ENCODE measurements at regions not wholly inside any gene's neighbourhood (a gene's known extent, or its start where the extent isn't known, plus 50 kb on each side); places are given as distances from the start of the nearest gene placed in this dataset.

DNA sequence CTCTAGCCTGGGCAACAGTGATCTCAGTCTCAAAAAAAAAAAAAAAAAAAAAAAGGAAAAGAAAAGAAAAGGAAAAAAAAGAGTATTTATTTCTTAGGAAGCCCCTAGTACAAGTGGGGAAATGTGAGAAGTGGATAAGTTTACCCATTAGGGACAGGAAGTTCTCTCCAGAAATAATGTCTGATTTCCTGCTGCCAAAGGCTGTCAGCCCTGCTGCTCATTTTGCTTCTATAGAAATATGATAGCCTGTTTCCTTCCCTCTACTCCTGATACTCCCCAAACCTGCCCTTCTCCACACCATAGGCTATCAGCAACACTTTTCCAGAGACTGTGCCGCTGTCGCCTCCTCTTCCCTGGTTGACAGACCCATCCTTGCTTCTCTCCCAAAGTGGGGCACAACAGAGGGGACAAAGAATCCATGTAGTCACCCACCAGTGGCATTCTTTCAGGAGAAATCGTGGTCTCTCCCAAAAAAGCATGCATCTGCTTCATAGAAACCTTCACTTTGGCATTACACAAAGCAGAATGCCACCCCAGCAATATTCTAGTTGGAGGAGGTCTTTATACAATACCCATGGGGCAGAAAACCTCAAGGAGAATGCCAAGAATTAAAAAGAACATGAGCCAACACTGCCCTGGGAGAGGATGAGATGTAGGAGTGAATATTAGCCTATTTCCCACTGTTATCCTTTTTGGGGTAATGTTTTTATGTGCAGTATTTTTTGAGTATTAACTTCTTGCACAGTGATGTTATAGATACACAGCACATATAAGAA lies 166.3 kb upstream of the NR5A2 start:
- H3K27me3 ChIP-seq (replicated peaks; ENCODE audit: control insufficient read depth, insufficient read depth, low read length) = no peaks in the 10 kb centered on the region; the same call in 1 of the 2 replicates
- no peak for DNase-seq (ENCODE audit: extremely low read depth, insufficient read length)
- no peak overlapping the region for H3K4me3 ChIP-seq (replicated peaks; ENCODE audit: low read depth, low read length)
- H3K36me3 ChIP-seq (ENCODE audit: control insufficient read depth, insufficient read depth, low read length) = no peaks in the 10 kb centered on the region
- TF ChIP-seq, protein P1, sequence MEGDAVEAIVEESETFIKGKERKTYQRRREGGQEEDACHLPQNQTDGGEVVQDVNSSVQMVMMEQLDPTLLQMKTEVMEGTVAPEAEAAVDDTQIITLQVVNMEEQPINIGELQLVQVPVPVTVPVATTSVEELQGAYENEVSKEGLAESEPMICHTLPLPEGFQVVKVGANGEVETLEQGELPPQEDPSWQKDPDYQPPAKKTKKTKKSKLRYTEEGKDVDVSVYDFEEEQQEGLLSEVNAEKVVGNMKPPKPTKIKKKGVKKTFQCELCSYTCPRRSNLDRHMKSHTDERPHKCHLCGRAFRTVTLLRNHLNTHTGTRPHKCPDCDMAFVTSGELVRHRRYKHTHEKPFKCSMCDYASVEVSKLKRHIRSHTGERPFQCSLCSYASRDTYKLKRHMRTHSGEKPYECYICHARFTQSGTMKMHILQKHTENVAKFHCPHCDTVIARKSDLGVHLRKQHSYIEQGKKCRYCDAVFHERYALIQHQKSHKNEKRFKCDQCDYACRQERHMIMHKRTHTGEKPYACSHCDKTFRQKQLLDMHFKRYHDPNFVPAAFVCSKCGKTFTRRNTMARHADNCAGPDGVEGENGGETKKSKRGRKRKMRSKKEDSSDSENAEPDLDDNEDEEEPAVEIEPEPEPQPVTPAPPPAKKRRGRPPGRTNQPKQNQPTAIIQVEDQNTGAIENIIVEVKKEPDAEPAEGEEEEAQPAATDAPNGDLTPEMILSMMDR (IDR thresholded peaks at IDR 0.05; ENCODE audit: insufficient read depth, low read length, poor library complexity, severe bottlenecking) = no peak

GRCh38 chr1:199862047-199862446 lies 165.5 kb upstream of the NR5A2 start:
- Histone ChIP-seq H3K36me3 (ENCODE audit: control insufficient read depth, insufficient read depth, low read length) (no peaks in the 10 kb centered on the region), H3K27me3 (replicated peaks; ENCODE audit: control insufficient read depth, insufficient read depth, low read length) (no peaks in the 10 kb centered on the region; the same call in 1 of the 2 replicates), H3K4me3 (replicated peaks; ENCODE audit: low read depth, low read length) (no peak overlapping the region)
- DNase-seq (ENCODE audit: extremely low read depth, insufficient read length) = no peak
- TF ChIP-seq, protein P1 (IDR thresholded peaks at IDR 0.05; ENCODE audit: insufficient read depth, low read length, poor library complexity, severe bottlenecking) = no peak

DNA sequence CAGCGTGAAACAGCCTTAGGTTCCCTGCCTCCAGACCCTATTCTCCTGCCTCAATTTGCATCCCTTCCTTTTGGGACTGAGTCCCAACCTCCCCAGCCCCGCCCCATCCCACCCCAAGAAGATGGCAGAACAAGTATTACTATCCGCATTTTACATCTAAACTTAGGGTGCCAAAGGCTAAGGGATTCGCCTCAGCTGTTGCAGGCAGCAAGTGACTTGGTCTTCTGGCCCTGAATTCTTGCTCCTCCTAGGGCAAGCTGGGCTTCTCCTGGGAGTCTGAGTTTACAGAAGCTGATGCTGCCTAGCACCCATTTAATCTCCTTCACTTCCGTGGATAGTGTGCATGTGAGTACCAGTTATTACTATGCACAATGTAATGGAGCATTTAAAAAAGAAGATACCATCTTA lies 161.3 kb upstream of the NR5A2 start:
- TF ChIP-seq, protein P1 (IDR thresholded peaks at IDR 0.05; ENCODE audit: insufficient read depth, low read length, poor library complexity, severe bottlenecking) = no peak
- H3K27me3 ChIP-seq (replicated peaks; ENCODE audit: control insufficient read depth, insufficient read depth, low read length) = no peaks in the 10 kb centered on the region; the same call in none of the 2 replicates
- H3K36me3 ChIP-seq (ENCODE audit: control insufficient read depth, insufficient read depth, low read length) = no peaks in the 10 kb centered on the region
- no peak overlapping the region for H3K4me3 ChIP-seq (replicated peaks; ENCODE audit: low read depth, low read length)
- DNase-seq (ENCODE audit: extremely low read depth, insufficient read length) = no peak

DNA sequence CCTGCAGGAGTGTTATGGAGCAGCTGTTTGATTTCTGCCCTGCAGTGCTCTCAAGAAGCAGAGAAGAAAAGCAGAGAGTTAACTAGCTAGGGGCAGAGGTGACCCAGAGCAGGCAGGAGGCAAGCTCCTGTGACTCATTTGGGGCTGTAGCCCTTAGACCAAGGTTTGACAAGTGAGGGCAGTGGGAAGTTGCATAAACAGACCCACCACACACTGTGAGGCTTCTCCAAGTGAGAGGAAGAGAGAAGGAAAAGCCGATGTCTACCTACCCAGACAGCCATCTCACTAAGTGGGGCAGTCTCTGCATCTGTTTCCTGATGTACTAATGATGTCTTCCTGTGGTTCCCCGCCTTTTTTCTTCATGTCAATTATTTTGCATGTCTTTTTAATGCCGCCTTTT lies 159.9 kb upstream of the NR5A2 start:
- TF ChIP-seq, protein P1 (IDR thresholded peaks at IDR 0.05; ENCODE audit: insufficient read depth, low read length, poor library complexity, severe bottlenecking) = no peak
- Histone ChIP-seq H3K4me3 (replicated peaks; ENCODE audit: low read depth, low read length) (no peak overlapping the region), H3K36me3 (ENCODE audit: control insufficient read depth, insufficient read depth, low read length) (no peaks in the 10 kb centered on the region), H3K27me3 (replicated peaks; ENCODE audit: control insufficient read depth, insufficient read depth, low read length) (no peaks in the 10 kb centered on the region; the same call in 1 of the 2 replicates)
- DNase-seq (ENCODE audit: extremely low read depth, insufficient read length) = no peak

GRCh38 chr1:199868777-199869176 lies 158.7 kb upstream of the NR5A2 start:
- no peak for DNase-seq (ENCODE audit: extremely low read depth, insufficient read length)
- Histone ChIP-seq H3K27me3 (replicated peaks; ENCODE audit: control insufficient read depth, insufficient read depth, low read length) (no peaks in the 10 kb centered on the region; the same call in 1 of the 2 replicates), H3K36me3 (ENCODE audit: control insufficient read depth, insufficient read depth, low read length) (no peaks in the 10 kb centered on the region), H3K4me3 (replicated peaks; ENCODE audit: low read depth, low read length) (no peak overlapping the region)
- TF ChIP-seq, protein P1 (IDR thresholded peaks at IDR 0.05; ENCODE audit: insufficient read depth, low read length, poor library complexity, severe bottlenecking) = no peak

Measured in GM06990 (cell line).